ENCODE measurements at regions not wholly inside any gene's neighbourhood (a gene's known extent, or its start where the extent isn't known, plus 50 kb on each side); places are given as distances from the start of the nearest gene placed in this dataset.

GRCh38 chr7:9217204-9217603 is 783.8 kb downstream of the NXPH1 start:
- no peak overlapping the region for H3K4me2 ChIP-seq (ENCODE audit: low read length)

DNA sequence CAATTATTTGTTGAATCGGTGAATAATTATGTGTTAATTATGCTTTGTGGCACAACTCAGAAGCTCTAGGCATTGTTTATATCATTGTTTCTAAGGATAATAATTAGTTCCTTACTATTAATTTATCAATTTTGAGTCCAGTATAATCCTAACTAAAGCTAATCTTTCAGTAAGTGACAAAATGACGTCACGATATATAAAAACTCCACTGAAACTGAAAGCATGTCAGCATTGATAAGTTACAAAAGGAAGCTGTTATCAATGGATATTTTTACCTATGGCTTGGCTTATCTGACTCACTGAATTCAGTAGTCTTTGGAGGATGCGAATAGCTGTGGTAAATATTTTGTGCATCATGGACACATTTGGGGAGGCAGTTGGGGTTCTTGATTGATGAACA is 793.1 kb downstream of the NXPH1 start:
- no CpG with 5 or more reads among the region's 4 CpGs for WGBS (ENCODE audit: extremely low coverage, insufficient coverage, low lambda C conversion rate)
- no peak overlapping the region for H2BK120ac ChIP-seq (ENCODE audit: low read depth, low read length)
- H3K4me3 ChIP-seq (ENCODE audit: low read length) = no peak overlapping the region
- H3K18ac ChIP-seq (ENCODE audit: low read length) = no peak overlapping the region
- H2BK5ac ChIP-seq (ENCODE audit: low read length) = no peak overlapping the region
- H4K5ac ChIP-seq (ENCODE audit: low read length) = no peak overlapping the region
- no peak overlapping the region for H3K9ac ChIP-seq (ENCODE audit: low read length)
- DNase-seq = no peak
- H2BK15ac ChIP-seq (replicated peaks; ENCODE audit: low read depth) = no peak overlapping the region
- H4K8ac ChIP-seq (ENCODE audit: low read depth, low read length) = no peak overlapping the region
- H3K4me2 ChIP-seq (ENCODE audit: low read length) = no peak overlapping the region
- no peak overlapping the region for H3K56ac ChIP-seq (ENCODE audit: low read length)
- no peaks in the 10 kb centered on the region for H3K79me1 ChIP-seq (ENCODE audit: low read length)
- no peak overlapping the region for H3K27ac ChIP-seq (ENCODE audit: low read depth, low read length)
- H3K4me1 ChIP-seq (ENCODE audit: control insufficient read depth, low read depth, low read length) = no peaks in the 10 kb centered on the region
- H3K23ac ChIP-seq (ENCODE audit: low read length) = no peak overlapping the region
- H3K36me3 ChIP-seq (ENCODE audit: control insufficient read depth, insufficient read depth, low read length) = no peaks in the 10 kb centered on the region
- no peaks in the 10 kb centered on the region for H3K27me3 ChIP-seq (ENCODE audit: insufficient read depth, low read length, poor library complexity)
- no peaks in the 10 kb centered on the region for H3K79me2 ChIP-seq (ENCODE audit: control insufficient read depth, insufficient read depth, low read length)
- H2AK5ac ChIP-seq (ENCODE audit: low read length) = no peak overlapping the region
- no peak overlapping the region for H3K4ac ChIP-seq (ENCODE audit: low read depth, low read length)

More at GRCh38 chr7:9217204-9217603, 783.8 kb downstream of the NXPH1 start:
- H3K36me3 ChIP-seq (ENCODE audit: control insufficient read depth, insufficient read depth, low read length) = no peaks in the 10 kb centered on the region
- no peak overlapping the region for H2BK5ac ChIP-seq (ENCODE audit: low read length)
- no peaks in the 10 kb centered on the region for H3K79me1 ChIP-seq (ENCODE audit: low read length)
- no peak overlapping the region for H2BK120ac ChIP-seq (ENCODE audit: low read depth, low read length)
- no peaks in the 10 kb centered on the region for H3K4me1 ChIP-seq (ENCODE audit: control insufficient read depth, low read depth, low read length)
- no peak overlapping the region for H3K9ac ChIP-seq (ENCODE audit: low read length)
- H3K4me3 ChIP-seq (ENCODE audit: low read length) = no peak overlapping the region
- no peaks in the 10 kb centered on the region for H3K79me2 ChIP-seq (ENCODE audit: control insufficient read depth, insufficient read depth, low read length)
- no CpG with 5 or more reads among the region's 1 CpG for WGBS (ENCODE audit: extremely low coverage, insufficient coverage, low lambda C conversion rate)
- no peak overlapping the region for H3K23ac ChIP-seq (ENCODE audit: low read length)
- no peak overlapping the region for H3K18ac ChIP-seq (ENCODE audit: low read length)
- H2AK5ac ChIP-seq (ENCODE audit: low read length) = no peak overlapping the region
- DNase-seq = no peak
- H4K5ac ChIP-seq (ENCODE audit: low read length) = no peak overlapping the region
- H3K27me3 ChIP-seq (ENCODE audit: insufficient read depth, low read length, poor library complexity) = no peaks in the 10 kb centered on the region
- H4K8ac ChIP-seq (ENCODE audit: low read depth, low read length) = no peak overlapping the region
- no peak overlapping the region for H3K27ac ChIP-seq (ENCODE audit: low read depth, low read length)
- H2BK15ac ChIP-seq (replicated peaks; ENCODE audit: low read depth) = no peak overlapping the region
- H3K56ac ChIP-seq (ENCODE audit: low read length) = no peak overlapping the region
- no peak overlapping the region for H3K4ac ChIP-seq (ENCODE audit: low read depth, low read length)

DNA sequence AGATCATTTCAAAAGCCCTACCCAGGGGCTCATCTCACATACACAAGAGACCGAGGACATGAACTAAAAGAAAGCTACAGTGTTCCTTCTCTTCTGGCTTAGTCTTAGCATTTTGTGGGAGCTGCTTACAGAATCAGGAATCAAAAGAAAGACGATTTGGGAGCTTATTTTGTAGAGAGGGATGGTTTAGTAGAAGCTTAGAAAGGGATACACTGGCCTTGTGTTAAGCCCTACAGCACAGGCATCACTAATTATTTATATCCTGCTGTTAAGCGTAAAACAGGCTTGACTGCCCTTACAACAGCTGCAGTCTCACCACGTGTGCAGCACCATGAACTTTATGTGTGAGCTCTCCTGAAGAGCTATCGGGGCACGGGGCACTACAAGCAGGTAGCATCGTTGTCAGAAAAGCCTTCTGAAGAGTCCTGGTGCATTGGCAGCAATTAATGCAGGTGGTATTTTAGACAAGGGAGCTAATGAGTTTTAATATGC is 798.3 kb downstream of the NXPH1 start:
- H4K5ac ChIP-seq (ENCODE audit: low read length) = no peak overlapping the region
- no peak overlapping the region for H2BK15ac ChIP-seq (replicated peaks; ENCODE audit: low read depth)
- no peak overlapping the region for H3K23ac ChIP-seq (ENCODE audit: low read length)
- H3K18ac ChIP-seq (ENCODE audit: low read length) = no peak overlapping the region
- no peak overlapping the region for H3K4ac ChIP-seq (ENCODE audit: low read depth, low read length)
- peak; percentile 28 for DNase-seq
- H3K36me3 ChIP-seq (ENCODE audit: control insufficient read depth, insufficient read depth, low read length) = no peaks in the 10 kb centered on the region
- H3K4me3 ChIP-seq (ENCODE audit: low read length) = no peak overlapping the region
- no peaks in the 10 kb centered on the region for H3K27me3 ChIP-seq (ENCODE audit: insufficient read depth, low read length, poor library complexity)
- H3K4me1 ChIP-seq (ENCODE audit: control insufficient read depth, low read depth, low read length) = peaks cover 2% of the 10 kb centered on the region
- no peak overlapping the region for H3K4me2 ChIP-seq (ENCODE audit: low read length)
- H4K8ac ChIP-seq (ENCODE audit: low read depth, low read length) = no peak overlapping the region
- H3K79me2 ChIP-seq (ENCODE audit: control insufficient read depth, insufficient read depth, low read length) = no peaks in the 10 kb centered on the region
- no peaks in the 10 kb centered on the region for H3K79me1 ChIP-seq (ENCODE audit: low read length)
- H2AK5ac ChIP-seq (ENCODE audit: low read length) = no peak overlapping the region
- no peak overlapping the region for H3K9ac ChIP-seq (ENCODE audit: low read length)
- no peak overlapping the region for H3K56ac ChIP-seq (ENCODE audit: low read length)
- no peak overlapping the region for H3K27ac ChIP-seq (ENCODE audit: low read depth, low read length)
- no CpG with 5 or more reads among the region's 7 CpGs for WGBS (ENCODE audit: extremely low coverage, insufficient coverage, low lambda C conversion rate)
- no peak overlapping the region for H2BK120ac ChIP-seq (ENCODE audit: low read depth, low read length)
- no peak overlapping the region for H2BK5ac ChIP-seq (ENCODE audit: low read length)

DNA sequence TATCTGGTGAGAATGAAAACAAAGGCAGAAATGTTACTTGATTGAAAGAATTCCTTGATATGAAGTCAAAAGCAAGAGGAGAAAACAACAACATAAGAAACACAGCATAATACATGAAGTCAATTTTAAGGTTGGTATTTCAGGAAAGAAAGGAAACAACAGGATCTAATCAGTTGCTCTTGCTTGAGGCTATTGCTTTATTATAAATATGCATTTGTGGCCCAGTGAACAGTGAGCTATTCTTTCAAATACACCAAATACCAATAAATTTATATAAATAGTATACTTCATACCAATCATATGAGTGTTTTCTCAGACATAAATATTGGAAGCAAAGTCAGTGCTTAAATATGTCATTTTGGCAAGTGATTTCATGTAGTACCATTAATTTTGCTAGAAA is 806.6 kb downstream of the NXPH1 start:
- no peak overlapping the region for H3K4me2 ChIP-seq (ENCODE audit: low read length)
- no peak overlapping the region for H3K4me3 ChIP-seq (ENCODE audit: low read length)
- H4K8ac ChIP-seq (ENCODE audit: low read depth, low read length) = no peak overlapping the region
- no peaks in the 10 kb centered on the region for H3K79me2 ChIP-seq (ENCODE audit: control insufficient read depth, insufficient read depth, low read length)
- H3K4ac ChIP-seq (ENCODE audit: low read depth, low read length) = no peak overlapping the region
- no peaks in the 10 kb centered on the region for H3K27me3 ChIP-seq (ENCODE audit: insufficient read depth, low read length, poor library complexity)
- no peak for DNase-seq
- H3K9ac ChIP-seq (ENCODE audit: low read length) = no peak overlapping the region
- no peak overlapping the region for H4K5ac ChIP-seq (ENCODE audit: low read length)
- H3K56ac ChIP-seq (ENCODE audit: low read length) = no peak overlapping the region
- no peak overlapping the region for H3K18ac ChIP-seq (ENCODE audit: low read length)
- no peak overlapping the region for H3K27ac ChIP-seq (ENCODE audit: low read depth, low read length)
- no peaks in the 10 kb centered on the region for H3K36me3 ChIP-seq (ENCODE audit: control insufficient read depth, insufficient read depth, low read length)
- H2BK5ac ChIP-seq (ENCODE audit: low read length) = no peak overlapping the region
- no peak overlapping the region for H2BK120ac ChIP-seq (ENCODE audit: low read depth, low read length)
- no peak overlapping the region for H2AK5ac ChIP-seq (ENCODE audit: low read length)
- no peaks in the 10 kb centered on the region for H3K79me1 ChIP-seq (ENCODE audit: low read length)
- no peak overlapping the region for H3K23ac ChIP-seq (ENCODE audit: low read length)
- H3K4me1 ChIP-seq (ENCODE audit: control insufficient read depth, low read depth, low read length) = no peaks in the 10 kb centered on the region
- H2BK15ac ChIP-seq (replicated peaks; ENCODE audit: low read depth) = no peak overlapping the region

GRCh38 chr7:9241826-9242225 is 808.4 kb downstream of the NXPH1 start:
- Histone ChIP-seq H3K56ac (ENCODE audit: low read length) (no peak overlapping the region), H3K4me2 (ENCODE audit: low read length) (no peak overlapping the region), H2BK15ac (replicated peaks; ENCODE audit: low read depth) (no peak overlapping the region), H3K9ac (ENCODE audit: low read length) (no peak overlapping the region), H3K27me3 (ENCODE audit: insufficient read depth, low read length, poor library complexity) (no peaks in the 10 kb centered on the region), H3K4me1 (ENCODE audit: control insufficient read depth, low read depth, low read length) (no peaks in the 10 kb centered on the region), H2AK5ac (ENCODE audit: low read length) (no peak overlapping the region), H4K8ac (ENCODE audit: low read depth, low read length) (no peak overlapping the region), H3K79me2 (ENCODE audit: control insufficient read depth, insufficient read depth, low read length) (no peaks in the 10 kb centered on the region), H2BK120ac (ENCODE audit: low read depth, low read length) (no peak overlapping the region), H3K23ac (ENCODE audit: low read length) (no peak overlapping the region), H3K79me1 (ENCODE audit: low read length) (no peaks in the 10 kb centered on the region), H3K27ac (ENCODE audit: low read depth, low read length) (no peak overlapping the region), H3K18ac (ENCODE audit: low read length) (no peak overlapping the region), H3K4me3 (ENCODE audit: low read length) (no peak overlapping the region), H3K36me3 (ENCODE audit: control insufficient read depth, insufficient read depth, low read length) (no peaks in the 10 kb centered on the region), H2BK5ac (ENCODE audit: low read length) (no peak overlapping the region), H3K4ac (ENCODE audit: low read depth, low read length) (no peak overlapping the region), H4K5ac (ENCODE audit: low read length) (no peak overlapping the region)
- peak; percentile 57 for DNase-seq
- no CpG with 5 or more reads among the region's 1 CpG for WGBS (ENCODE audit: extremely low coverage, insufficient coverage, low lambda C conversion rate)

DNA sequence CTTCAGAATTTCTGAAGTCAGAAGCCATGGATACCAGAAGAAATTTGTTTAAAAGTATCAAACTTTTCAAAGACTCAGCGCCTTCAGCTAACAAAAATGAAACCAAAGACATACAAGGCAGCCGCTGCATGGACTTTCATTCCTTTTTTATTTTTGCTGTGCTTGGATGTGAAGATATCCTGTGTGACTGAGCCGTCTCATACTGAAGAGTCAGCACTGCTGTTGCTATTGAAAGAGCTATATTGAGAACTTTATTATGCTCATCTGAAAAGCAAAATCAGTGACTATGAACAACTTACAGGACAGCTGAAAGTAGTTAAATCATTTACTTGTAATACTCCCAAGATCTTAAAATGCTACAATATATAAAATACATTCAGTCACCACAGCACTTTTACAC is 809.2 kb downstream of the NXPH1 start:
- H3K36me3 ChIP-seq (ENCODE audit: control insufficient read depth, insufficient read depth, low read length) = no peaks in the 10 kb centered on the region
- WGBS (ENCODE audit: extremely low coverage, insufficient coverage, low lambda C conversion rate) = no CpG with 5 or more reads among the region's 3 CpGs

More for the DNA sequence above, 809.2 kb downstream of the NXPH1 start:
- Histone ChIP-seq H3K79me2 (ENCODE audit: control insufficient read depth, insufficient read depth, low read length) (no peaks in the 10 kb centered on the region), H3K4ac (ENCODE audit: low read depth, low read length) (no peak overlapping the region), H4K5ac (ENCODE audit: low read length) (no peak overlapping the region), H3K27me3 (ENCODE audit: insufficient read depth, low read length, poor library complexity) (no peaks in the 10 kb centered on the region), H4K8ac (ENCODE audit: low read depth, low read length) (no peak overlapping the region), H3K4me2 (ENCODE audit: low read length) (no peak overlapping the region), H2BK15ac (replicated peaks; ENCODE audit: low read depth) (no peak overlapping the region), H3K4me1 (ENCODE audit: control insufficient read depth, low read depth, low read length) (no peaks in the 10 kb centered on the region), H2BK120ac (ENCODE audit: low read depth, low read length) (no peak overlapping the region), H2AK5ac (ENCODE audit: low read length) (no peak overlapping the region), H2BK5ac (ENCODE audit: low read length) (no peak overlapping the region), H3K27ac (ENCODE audit: low read depth, low read length) (no peak overlapping the region), H3K9ac (ENCODE audit: low read length) (no peak overlapping the region), H3K23ac (ENCODE audit: low read length) (no peak overlapping the region), H3K4me3 (ENCODE audit: low read length) (no peak overlapping the region), H3K56ac (ENCODE audit: low read length) (no peak overlapping the region), H3K79me1 (ENCODE audit: low read length) (no peaks in the 10 kb centered on the region), H3K18ac (ENCODE audit: low read length) (no peak overlapping the region)
- no peak for DNase-seq
